Parathyroid adenoma (tissue), 2 donors: ENCODE measurements at regions not wholly inside any gene's neighbourhood (a gene's known extent, or its start where the extent isn't known, plus 50 kb on each side); places are given as distances from the start of the nearest gene placed in this dataset.

ENCODE experiments used
- H2AFZ ChIP-seq: fragments of 300-600 bp; sonication (generic); one replicate; pipeline ENCODE4 v1.7.0; 2017; ENCODE audit warnings: antibody characterized with exemption, mild to moderate bottlenecking
- H3K27ac ChIP-seq: fragments of 300-600 bp; sonication (generic); one replicate; pipeline ENCODE4 v1.7.0; 2017
- H3K27me3 ChIP-seq: fragments of 300-600 bp; sonication (generic); one replicate; pipeline ENCODE4 v1.7.0; 2017; ENCODE audit warnings: low read length; ENCODE audit not compliant: control insufficient read depth, insufficient read depth
- H3K36me3 ChIP-seq: fragments of 300-600 bp; sonication (generic); one replicate; pipeline ENCODE4 v1.7.0; 2017; ENCODE audit warnings: low read length; ENCODE audit not compliant: control insufficient read depth, insufficient read depth
- H3K4me1 ChIP-seq: fragments of 300-600 bp; sonication (generic); one replicate; pipeline ENCODE4 v1.7.0; 2017; ENCODE audit warnings: control low read depth
- H3K4me2 ChIP-seq: fragments of 300-600 bp; sonication (generic); one replicate; pipeline ENCODE4 v1.7.0; 2017; ENCODE audit warnings: low read length
- H3K4me3 ChIP-seq: fragments of 300-600 bp; sonication (generic); one replicate; pipeline ENCODE4 v1.7.0; 2017; ENCODE audit warnings: low read depth, low read length
- H3K79me2 ChIP-seq: fragments of 300-600 bp; sonication (generic); one replicate; pipeline ENCODE4 v1.7.0; 2017; ENCODE audit warnings: control low read depth
- H3K9ac ChIP-seq: fragments of 300-600 bp; sonication (generic); one replicate; pipeline ENCODE4 v1.7.0; 2017; ENCODE audit warnings: mild to moderate bottlenecking
- H3K9me3 ChIP-seq: fragments of 300-600 bp; sonication (generic); one replicate; pipeline ENCODE4 v1.7.0; 2017; ENCODE audit warnings: low read length; ENCODE audit not compliant: control insufficient read depth
- CTCF ChIP-seq: fragments of 300-600 bp; sonication (generic); IDR thresholded peaks from one replicate; pipeline ENCODE4 v1.7.0; 2017; ENCODE audit warnings: antibody characterized with exemption, mild to moderate bottlenecking
- donor health status: primary hyperparathyroidism.

GRCh38 chr2:160910681-160911080 lies 249.5 kb upstream of the TANK start:
- H3K9ac ChIP-seq, result no peak overlapping the region

GRCh38 chr2:160911258-160911657 lies 249.0 kb upstream of the TANK start:
- H3K9me3 ChIP-seq, result no peaks in the 10 kb centered on the region
- TF ChIP-seq CTCF, result no peak
- H3K27me3 ChIP-seq, result no peaks in the 10 kb centered on the region
- no peak overlapping the region for H3K27ac ChIP-seq
- H3K9ac ChIP-seq, result no peak overlapping the region
- no peak overlapping the region for H2AFZ ChIP-seq
- H3K79me2 ChIP-seq, result no peaks in the 10 kb centered on the region
- no peak overlapping the region for H3K4me3 ChIP-seq
- H3K4me1 ChIP-seq, result no peaks in the 10 kb centered on the region
- H3K36me3 ChIP-seq, result no peaks in the 10 kb centered on the region
- H3K4me2 ChIP-seq, result no peak overlapping the region

More at GRCh38 chr2:160910681-160911080, 249.5 kb upstream of the TANK start:
- no peaks in the 10 kb centered on the region for H3K9me3 ChIP-seq
- no peaks in the 10 kb centered on the region for H3K36me3 ChIP-seq
- H3K79me2 ChIP-seq, result no peaks in the 10 kb centered on the region
- no peaks in the 10 kb centered on the region for H3K27me3 ChIP-seq
- no peak overlapping the region for H3K4me2 ChIP-seq
- no peak overlapping the region for H3K4me3 ChIP-seq
- no peak overlapping the region for H2AFZ ChIP-seq
- TF ChIP-seq CTCF, result no peak
- no peaks in the 10 kb centered on the region for H3K4me1 ChIP-seq
- H3K27ac ChIP-seq, result no peak overlapping the region

- Histone ChIP-seq H3K27ac (no peak overlapping the region), H3K4me3 (no peak overlapping the region)
Observed at GRCh38 chr2:160912276-160912675, 248.0 kb upstream of the TANK start.

GRCh38 chr2:160913323-160913722 lies 246.9 kb upstream of the TANK start:
- Histone ChIP-seq H3K36me3 (no peaks in the 10 kb centered on the region), H2AFZ (no peak overlapping the region), H3K9me3 (no peaks in the 10 kb centered on the region), H3K4me2 (no peak overlapping the region), H3K4me3 (no peak overlapping the region), H3K27ac (no peak overlapping the region), H3K79me2 (no peaks in the 10 kb centered on the region), H3K9ac (no peak overlapping the region), H3K27me3 (no peaks in the 10 kb centered on the region), H3K4me1 (no peaks in the 10 kb centered on the region)
- no peak for TF ChIP-seq CTCF

More at GRCh38 chr2:160912276-160912675, 248.0 kb upstream of the TANK start:
- no peak for TF ChIP-seq CTCF
- H3K79me2 ChIP-seq, result no peaks in the 10 kb centered on the region
- no peaks in the 10 kb centered on the region for H3K9me3 ChIP-seq
- H3K9ac ChIP-seq, result no peak overlapping the region
- no peaks in the 10 kb centered on the region for H3K4me1 ChIP-seq
- no peak overlapping the region for H3K4me2 ChIP-seq
- no peaks in the 10 kb centered on the region for H3K36me3 ChIP-seq
- H3K27me3 ChIP-seq, result no peaks in the 10 kb centered on the region
- H2AFZ ChIP-seq, result no peak overlapping the region

GRCh38 chr2:160914217-160914616 lies 246.0 kb upstream of the TANK start:
- Histone ChIP-seq H3K4me2 (no peak overlapping the region), H3K4me1 (no peaks in the 10 kb centered on the region), H3K36me3 (no peaks in the 10 kb centered on the region), H2AFZ (no peak overlapping the region), H3K79me2 (no peaks in the 10 kb centered on the region), H3K4me3 (no peak overlapping the region), H3K9me3 (no peaks in the 10 kb centered on the region), H3K27me3 (no peaks in the 10 kb centered on the region), H3K27ac (no peak overlapping the region), H3K9ac (no peak overlapping the region)
- TF ChIP-seq CTCF, result no peak
